SK-N-SH treated with all-trans-retinoic acid at 6 μM for 48 hours (cell line): ENCODE measurements at regions not wholly inside any gene's neighbourhood (a gene's known extent, or its start where the extent isn't known, plus 50 kb on each side); places are given as distances from the start of the nearest gene placed in this dataset.

Source experiments
- CSRNP3 ChIP-seq: fragments of 250-450 bp; sonication (Bioruptor Pico); IDR thresholded peaks from 2 replicates; pipeline ENCODE4 v1.5.1; 2021; ENCODE audit warnings: mild to moderate bottlenecking, moderate library complexity
- ESRRG ChIP-seq: fragments of 250-450 bp; sonication (Bioruptor Pico); IDR thresholded peaks from 2 replicates; pipeline ENCODE4 v1.6.1; 2021; ENCODE audit warnings: mild to moderate bottlenecking
- ISL1 ChIP-seq: fragments of 250-450 bp; sonication (Bioruptor Pico); IDR thresholded peaks from 2 replicates; pipeline ENCODE4 v2.1.2; 2022; ENCODE audit warnings: mild to moderate bottlenecking, moderate library complexity
- ZNF565 ChIP-seq: fragments of 450-650 bp; formaldehyde crosslinking; conservative IDR thresholded peaks from 2 replicates; pipeline ENCODE4 v1.5.0; 2020; ENCODE audit warnings: low read depth, mild to moderate bottlenecking, moderate library complexity

- no peak for TF ChIP-seq ESRRG (CRISPR knock-in tag)
- TF ChIP-seq CSRNP3 = no peak
- no peak for TF ChIP-seq ISL1 (CRISPR knock-in tag)
- no peak for TF ChIP-seq ZNF565 (CRISPR knock-in tag)
These were observed 235.8 kb upstream of the TLE4 start for GRCh38 chr9:79335987-79336386.
